Keratinocyte (primary cell): ENCODE measurements at regions not wholly inside any gene's neighbourhood (a gene's known extent, or its start where the extent isn't known, plus 50 kb on each side); places are given as distances from the start of the nearest gene placed in this dataset.

Experiments used
- DNase-seq: peaks from one replicate; pipeline ENCODE4 v3.0.0-alpha.2; 2011; ENCODE audit warnings: low read depth, missing footprints, low spot score
- FAIRE-seq: peaks from 2 replicates; lab custom pipeline; 2011; peaks lifted over from hg19 to GRCh38; lab: Jason Lieb, UNC
- H2AFZ ChIP-seq: 2 replicates; pipeline ENCODE4 v1.6.0; 2012; ENCODE audit warnings: low read length, control low read depth, inconsistent platforms; ENCODE audit not compliant: control insufficient read depth
- H3K27ac ChIP-seq: 2 replicates; pipeline ENCODE4 v1.5.1; 2011; ENCODE audit warnings: low read length; ENCODE audit not compliant: control insufficient read depth, insufficient read depth
- H3K27me3 ChIP-seq: 3 replicates; pipeline ENCODE4 v1.6.0; 2011; ENCODE audit warnings: low read length; ENCODE audit not compliant: control insufficient read depth, insufficient read depth; ENCODE audit errors: extremely low read depth
- H3K36me3 ChIP-seq, 2 experiments: 2 replicates in 1 of 2; 3 replicates in 1 of 2; pipeline ENCODE4 v1.5.1; 2011; ENCODE audit warnings: low read length in 2 of 2, mild to moderate bottlenecking in 1 of 2; ENCODE audit not compliant: control insufficient read depth in 2 of 2, insufficient read depth in 2 of 2; ENCODE audit errors: extremely low read depth in 1 of 2
- H3K4me1 ChIP-seq: 3 replicates; pipeline ENCODE4 v1.5.1; 2011; ENCODE audit warnings: low read length; ENCODE audit not compliant: control insufficient read depth, insufficient read depth; ENCODE audit errors: extremely low read depth
- H3K4me2 ChIP-seq: 3 replicates; pipeline ENCODE4 v1.6.0; 2011; ENCODE audit warnings: low read depth, low read length; ENCODE audit not compliant: control insufficient read depth, insufficient read depth; ENCODE audit errors: extremely low read depth
- H3K4me3 ChIP-seq, 3 experiments: fragments of 200-600 bp in 1 of 3; sonication (generic) in 1 of 3; 2 replicates in 2 of 3; 3 replicates in 1 of 3; pipeline ENCODE4 v1.5.1; 2011 to 2016; ENCODE audit warnings: low read length in 3 of 3, mild to moderate bottlenecking in 3 of 3, control low read depth in 2 of 3, inconsistent platforms in 1 of 3, low read depth in 1 of 3, mixed read lengths in 1 of 3, mixed run types in 1 of 3, moderate library complexity in 1 of 3; ENCODE audit not compliant: control insufficient read depth in 2 of 3, insufficient read depth in 2 of 3; ENCODE audit errors: extremely low read depth in 1 of 3
- H3K79me2 ChIP-seq: 2 replicates; pipeline ENCODE4 v1.6.0; 2012; ENCODE audit warnings: low read length; ENCODE audit not compliant: control insufficient read depth, insufficient read depth
- H3K9ac ChIP-seq: 3 replicates; pipeline ENCODE4 v1.6.0; 2011; ENCODE audit warnings: low read length; ENCODE audit not compliant: control insufficient read depth, insufficient read depth; ENCODE audit errors: extremely low read depth
- H3K9me1 ChIP-seq: 3 replicates; pipeline ENCODE4 v1.6.0; 2011; ENCODE audit warnings: low read length; ENCODE audit not compliant: control insufficient read depth, insufficient read depth; ENCODE audit errors: extremely low read depth
- H3K9me3 ChIP-seq: 2 replicates; pipeline ENCODE4 v1.5.1; 2012; ENCODE audit warnings: low read depth, low read length; ENCODE audit not compliant: control insufficient read depth
- H4K20me1 ChIP-seq: 3 replicates; pipeline ENCODE4 v1.6.0; 2011; ENCODE audit warnings: low read length; ENCODE audit not compliant: control insufficient read depth, insufficient read depth; ENCODE audit errors: extremely low read depth
- CTCF ChIP-seq, 3 experiments: IDR thresholded peaks in 1 of 3; conservative IDR thresholded peaks in 1 of 3; optimal IDR thresholded peaks in 1 of 3; 2 replicates in 2 of 3; 3 replicates in 1 of 3; pipeline versions ENCODE3 to v1.5.1; 2011; ENCODE audit warnings: low read length in 3 of 3, mild to moderate bottlenecking in 3 of 3, moderate library complexity in 2 of 3, control low read depth in 1 of 3, inconsistent platforms in 1 of 3; ENCODE audit not compliant: insufficient read depth in 2 of 3; ENCODE audit errors: extremely low read depth in 1 of 3
- EZH2 ChIP-seq: IDR thresholded peaks from one replicate; pipeline ENCODE4 v1.6.1; 2012; ENCODE audit warnings: inconsistent platforms, mild to moderate bottlenecking, low read length, moderate library complexity
- dilution Hi-C: fragments of 300-500 bp; cut with MboI; formaldehyde crosslinking; loops from one replicate; pipeline ENCODE4 v1.7.0; 2020; ENCODE audit warnings: low sequenced_read_pairs; ENCODE audit not compliant: extremely low pct_ligation_motif_present

GRCh38 chr6:23250556-23250955 lies 681.2 kb downstream of the HDGFL1 start:
- no peak for FAIRE-seq

GRCh38 chr6:23262864-23263263 lies 693.5 kb downstream of the HDGFL1 start:
- no peaks in the 10 kb centered on the region for H3K9me1 ChIP-seq
- dilution Hi-C loops: no loop called here
- no peak for FAIRE-seq
- H3K9ac ChIP-seq: no peak overlapping the region
- no peak overlapping the region for H3K4me2 ChIP-seq
- H3K79me2 ChIP-seq: no peaks in the 10 kb centered on the region
- DNase-seq: no peak
- H3K4me3 ChIP-seq: no peak overlapping the region
- H3K27me3 ChIP-seq: no peaks in the 10 kb centered on the region
- H3K4me1 ChIP-seq: no peaks in the 10 kb centered on the region
- H4K20me1 ChIP-seq: no peaks in the 10 kb centered on the region
- H3K9me3 ChIP-seq: no peaks in the 10 kb centered on the region
- no peaks in the 10 kb centered on the region for H3K36me3 ChIP-seq
- TF ChIP-seq CTCF (optimal IDR thresholded peaks at IDR 0.05 in 1 of 3, IDR thresholded peaks at IDR 0.05 in 1 of 3, conservative IDR thresholded peaks at IDR 0.05 in 1 of 3; ENCODE audit: extremely low read depth in 1 of 3, insufficient read depth in 2 of 3, low read length in 3 of 3) (no peak), EZH2 (no peak)
- no peak overlapping the region for H3K27ac ChIP-seq
- H2AFZ ChIP-seq: no peak overlapping the region

More at GRCh38 chr6:23250556-23250955, 681.2 kb downstream of the HDGFL1 start:
- no peaks in the 10 kb centered on the region for H3K79me2 ChIP-seq
- H3K27me3 ChIP-seq: no peaks in the 10 kb centered on the region
- no peak for TF ChIP-seq EZH2
- no peak for DNase-seq
- no peaks in the 10 kb centered on the region for H4K20me1 ChIP-seq
- H3K9me1 ChIP-seq: no peaks in the 10 kb centered on the region
- H3K9ac ChIP-seq: no peak overlapping the region
- H3K36me3 ChIP-seq: no peaks in the 10 kb centered on the region
- no peak overlapping the region for H2AFZ ChIP-seq
- no peak overlapping the region for H3K4me2 ChIP-seq
- no peaks in the 10 kb centered on the region for H3K9me3 ChIP-seq
- dilution Hi-C loops: no loop called here
- H3K27ac ChIP-seq: no peak overlapping the region
- no peak overlapping the region for H3K4me3 ChIP-seq
- no peaks in the 10 kb centered on the region for H3K4me1 ChIP-seq

GRCh38 chr6:23265270-23265669 lies 695.9 kb downstream of the HDGFL1 start:
- TF ChIP-seq EZH2: no peak
- TF ChIP-seq CTCF (optimal IDR thresholded peaks at IDR 0.05 in 1 of 3, IDR thresholded peaks at IDR 0.05 in 1 of 3, conservative IDR thresholded peaks at IDR 0.05 in 1 of 3; ENCODE audit: extremely low read depth in 1 of 3, insufficient read depth in 2 of 3, low read length in 3 of 3): no peak
- H4K20me1 ChIP-seq: no peaks in the 10 kb centered on the region
- H3K9me1 ChIP-seq: no peaks in the 10 kb centered on the region
- no peaks in the 10 kb centered on the region for H3K27me3 ChIP-seq
- no peak overlapping the region for H3K27ac ChIP-seq
- H3K36me3 ChIP-seq: no peaks in the 10 kb centered on the region
- no peak for DNase-seq
- FAIRE-seq: no peak
- H2AFZ ChIP-seq: no peak overlapping the region
- dilution Hi-C loops: no loop called here
- H3K4me1 ChIP-seq: no peaks in the 10 kb centered on the region
- no peak overlapping the region for H3K4me2 ChIP-seq
- no peaks in the 10 kb centered on the region for H3K79me2 ChIP-seq
- no peak overlapping the region for H3K9ac ChIP-seq
- H3K9me3 ChIP-seq: no peaks in the 10 kb centered on the region
- no peak overlapping the region for H3K4me3 ChIP-seq
